HepG2 (cell line): ENCODE measurements at regions not wholly inside any gene's neighbourhood (a gene's known extent, or its start where the extent isn't known, plus 50 kb on each side); places are given as distances from the start of the nearest gene placed in this dataset.

Source experiments
- ATAC-seq: fragments of 200-7000 bp; cut with Tn5 transposase; 3 replicates; pipeline ENCODE4 v1.9.1; 2020; ENCODE audit warnings: mild to moderate bottlenecking, moderate library complexity
- BruUV-seq: library from RNA; stranded (reverse); fragments of 400-500 nt; replicated peaks from 2 replicates; lab custom pipeline; 2021; lab: Mats Ljungman, UMichigan
- CTCF ChIA-PET: fragments of 300-600 bp; formaldehyde crosslinking; extraction: SDS; loops from one replicate; lab custom pipeline; 2021; ENCODE audit warnings: low total read pairs, inconsistent platforms, low intra/inter-chr PET ratio; lab: Yijun Ruan, JAX
- POLR2A ChIA-PET: fragments of 350-600 bp; sonication (Branson Sonifier 250); formaldehyde crosslinking; loops from one replicate; lab custom pipeline; 2020; ENCODE audit warnings: antibody characterized with exemption, inconsistent platforms; lab: Yijun Ruan, JAX
- DNase-seq: peaks from one replicate; pipeline ENCODE4 v3.0.0-alpha.2; 2015; ENCODE audit warnings: low spot score
- FAIRE-seq: peaks from 3 replicates; lab custom pipeline; 2011; peaks lifted over from hg19 to GRCh38; lab: Jason Lieb, UNC
- H2AFZ ChIP-seq: one replicate; pipeline ENCODE4 v1.6.1; 2011; ENCODE audit warnings: low read length, inconsistent platforms
- H3K27ac ChIP-seq: fragments of 300-600 bp; 3 replicates; pipeline ENCODE4 v1.8.0; 2011; ENCODE audit warnings: mixed run types, mild to moderate bottlenecking, mixed read lengths, low read length, inconsistent platforms; ENCODE audit not compliant: insufficient read depth; ENCODE audit errors: extremely low read length
- H3K27me3 ChIP-seq, 2 experiments: fragments of 200-600 bp in 1 of 2; 2 replicates in 1 of 2; 3 replicates in 1 of 2; pipeline versions ENCODE4 v1.6.0 to v1.8.0; 2011; ENCODE audit warnings: low read length in 2 of 2, mild to moderate bottlenecking in 2 of 2, moderate library complexity in 2 of 2, inconsistent platforms in 1 of 2; ENCODE audit not compliant: insufficient read depth in 2 of 2, control insufficient read depth in 1 of 2
- H3K36me3 ChIP-seq, 2 experiments: fragments of 200-600 bp in 1 of 2; replicated peaks in 1 of 2; 2 replicates in 1 of 2; 3 replicates in 1 of 2; pipeline versions ENCODE4 v1.5.1 to v1.8.0; 2011; ENCODE audit warnings: low read length in 2 of 2, inconsistent platforms in 1 of 2; ENCODE audit not compliant: insufficient read depth in 2 of 2, control insufficient read depth in 1 of 2
- H3K4me1 ChIP-seq: 2 replicates; pipeline ENCODE4 v1.5.1; 2012; ENCODE audit warnings: low read length, inconsistent platforms; ENCODE audit not compliant: insufficient read depth
- H3K4me2 ChIP-seq: 2 replicates; pipeline ENCODE4 v1.6.0; 2011; ENCODE audit warnings: low read depth, low read length, inconsistent platforms
- H3K4me3 ChIP-seq, 3 experiments: fragments of 200-600 bp in 1 of 3; sonication (generic), shearing (Covaris generic) in 1 of 3; replicated peaks in 1 of 3; 2 replicates each; pipeline ENCODE4 v1.5.1; 2011 to 2016; ENCODE audit warnings: low read length in 3 of 3, inconsistent platforms in 2 of 3, low read depth in 2 of 3, mild to moderate bottlenecking in 2 of 3, control low read depth in 1 of 3, mixed read lengths in 1 of 3; ENCODE audit not compliant: insufficient read depth in 1 of 3
- H3K79me2 ChIP-seq: one replicate; pipeline ENCODE4 v1.6.1; 2011; ENCODE audit warnings: low read length, inconsistent platforms; ENCODE audit not compliant: insufficient read depth
- H3K9ac ChIP-seq: 2 replicates; pipeline ENCODE4 v1.6.0; 2011; ENCODE audit warnings: mild to moderate bottlenecking, low read depth, low read length, inconsistent platforms; ENCODE audit not compliant: insufficient read depth
- H3K9me3 ChIP-seq: 2 replicates; pipeline ENCODE4 v1.5.1; 2012; ENCODE audit warnings: mild to moderate bottlenecking, low read length
- H4K20me1 ChIP-seq: 2 replicates; pipeline ENCODE4 v1.6.0; 2011; ENCODE audit warnings: inconsistent platforms, mild to moderate bottlenecking, low read length, moderate library complexity; ENCODE audit not compliant: insufficient read depth
- GZF1 ChIP-seq: sonication (generic); formaldehyde crosslinking; IDR thresholded peaks from 2 replicates; pipeline ENCODE4 v1.5.1; 2020; ENCODE audit warnings: mild to moderate bottlenecking, missing genetic modification reagents
- HDAC6 ChIP-seq: fragments of 200-600 bp; sonication (generic); IDR thresholded peaks from 2 replicates; pipeline ENCODE4 v1.7.0; 2017; ENCODE audit warnings: mild to moderate bottlenecking, antibody characterized with exemption, low read length, low read depth
- KLF15 ChIP-seq: sonication (generic); formaldehyde crosslinking; IDR thresholded peaks from 2 replicates; pipeline ENCODE4 v1.8.1; 2023; ENCODE audit warnings: borderline replicate concordance, mild to moderate bottlenecking, inconsistent platforms, missing genetic modification reagents, mixed read lengths
- MAFF ChIP-seq: IDR thresholded peaks from 2 replicates; pipeline ENCODE4 v1.6.1; 2011; ENCODE audit warnings: low read depth, low read length, improper control_type of control experiment
- MAFK ChIP-seq, 2 experiments: IDR thresholded peaks in 1 of 2; conservative IDR thresholded peaks in 1 of 2; 2 replicates each; pipeline ENCODE4 v1.6.1; 2011; ENCODE audit warnings: improper control_type of control experiment in 2 of 2, low read length in 2 of 2
- TRIM24 ChIP-seq: sonication (generic); formaldehyde crosslinking; IDR thresholded peaks from 2 replicates; pipeline ENCODE4 v1.8.0; 2022; ENCODE audit warnings: mild to moderate bottlenecking, missing genetic modification reagents
- ZNF34 ChIP-seq: sonication (generic); formaldehyde crosslinking; IDR thresholded peaks from 2 replicates; pipeline ENCODE4 v1.4.0; 2020; ENCODE audit warnings: mild to moderate bottlenecking, missing genetic modification reagents, borderline replicate concordance
- ZNF451 ChIP-seq: sonication (generic); formaldehyde crosslinking; IDR thresholded peaks from 2 replicates; pipeline ENCODE4 v1.5.0; 2020; ENCODE audit warnings: mild to moderate bottlenecking, missing genetic modification reagents
- WGBS: methylation state at CpG from one replicate; pipeline ENCODE4 v1.1.6; 2017; ENCODE audit warnings: low lambda C conversion rate; 5-methylcytosine and 5-hydroxymethylcytosine counted together
- in situ Hi-C: cut with HindIII; loops from 2 replicates; pipeline ENCODE4 v1.10.0; 2017; ENCODE audit warnings: low pct_unique_long_range_greater_than_20kb; ENCODE audit not compliant: extremely low pct_ligation_motif_present
- intact Hi-C: fragments of 100-400 bp; cut with micrococcal nuclease; formaldehyde crosslinking; loops from one replicate; pipeline ENCODE4 v1.10.0; 2022; ENCODE audit not compliant: unreplicated experiment
- TF ChIP-seq, protein P1 (sequence below): sonication (generic); formaldehyde crosslinking; IDR thresholded peaks from 2 replicates; pipeline ENCODE4 v1.5.0; 2020; ENCODE audit warnings: missing genetic modification reagents
- TF ChIP-seq, protein P2 (sequence below): sonication (generic); formaldehyde crosslinking; IDR thresholded peaks from 2 replicates; pipeline ENCODE4 v1.4.0; 2020; ENCODE audit warnings: mild to moderate bottlenecking, missing genetic modification reagents, borderline replicate concordance

DNA sequence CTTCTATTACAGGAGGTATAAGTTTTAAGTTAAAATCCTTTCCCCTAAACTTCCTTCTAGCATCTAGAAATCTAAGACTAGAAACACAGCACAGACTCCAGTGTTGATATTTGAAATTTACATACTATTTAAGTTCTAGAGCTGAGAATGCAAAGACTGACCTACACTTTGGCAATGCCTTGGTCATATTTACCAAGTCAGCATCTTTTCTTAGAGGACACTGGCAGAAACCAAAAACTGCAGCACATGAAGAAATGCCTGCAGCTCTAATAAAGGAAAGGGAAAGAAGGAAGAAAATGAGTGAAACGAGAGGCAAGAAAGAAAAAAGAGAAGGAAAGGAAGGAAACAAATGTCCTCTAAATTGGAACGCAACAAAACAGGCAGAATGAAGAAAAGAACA is 443.7 kb upstream of the RASGEF1B start:
- Histone ChIP-seq H3K9ac (no peak overlapping the region), H3K36me3 (no peaks in the 10 kb centered on the region), H3K9me3 (no peaks in the 10 kb centered on the region), H3K27me3 (no peaks in the 10 kb centered on the region), H3K4me3 (no peak overlapping the region), H3K27ac (no peak overlapping the region), H3K79me2 (no peaks in the 10 kb centered on the region), H3K4me1 (no peaks in the 10 kb centered on the region), H4K20me1 (no peaks in the 10 kb centered on the region), H3K4me2 (no peak overlapping the region), H2AFZ (no peak overlapping the region)
- in situ Hi-C loops (no loop called here), intact Hi-C loops (loop anchor here (5.0 to 10.0 kb wide), 2 partner anchors 127 to 289 kb away; no protein-coding TSS in a partner anchor)
- no peak for ATAC-seq
- no peak for TF ChIP-seq ZNF34
- TF ChIP-seq TRIM24 (CRISPR knock-in tag), result no peak
- TF ChIP-seq HDAC6, result no peak
- TF ChIP-seq, protein P1, sequence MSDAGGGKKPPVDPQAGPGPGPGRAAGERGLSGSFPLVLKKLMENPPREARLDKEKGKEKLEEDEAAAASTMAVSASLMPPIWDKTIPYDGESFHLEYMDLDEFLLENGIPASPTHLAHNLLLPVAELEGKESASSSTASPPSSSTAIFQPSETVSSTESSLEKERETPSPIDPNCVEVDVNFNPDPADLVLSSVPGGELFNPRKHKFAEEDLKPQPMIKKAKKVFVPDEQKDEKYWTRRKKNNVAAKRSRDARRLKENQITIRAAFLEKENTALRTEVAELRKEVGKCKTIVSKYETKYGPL (CRISPR knock-in tag), result no peak
- no peak for TF ChIP-seq GZF1 (CRISPR knock-in tag)
- peak; percentile 58 for TF ChIP-seq MAFF
- TF ChIP-seq ZNF451 (CRISPR knock-in tag), result no peak
- TF ChIP-seq MAFK (conservative IDR thresholded peaks at IDR 0.05 in 1 of 2, IDR thresholded peaks at IDR 0.05 in 1 of 2; ENCODE audit: low read length in 2 of 2), result peak; percentile 67 to 80
- TF ChIP-seq KLF15 (CRISPR knock-in tag), result no peak
- TF ChIP-seq, protein P2, sequence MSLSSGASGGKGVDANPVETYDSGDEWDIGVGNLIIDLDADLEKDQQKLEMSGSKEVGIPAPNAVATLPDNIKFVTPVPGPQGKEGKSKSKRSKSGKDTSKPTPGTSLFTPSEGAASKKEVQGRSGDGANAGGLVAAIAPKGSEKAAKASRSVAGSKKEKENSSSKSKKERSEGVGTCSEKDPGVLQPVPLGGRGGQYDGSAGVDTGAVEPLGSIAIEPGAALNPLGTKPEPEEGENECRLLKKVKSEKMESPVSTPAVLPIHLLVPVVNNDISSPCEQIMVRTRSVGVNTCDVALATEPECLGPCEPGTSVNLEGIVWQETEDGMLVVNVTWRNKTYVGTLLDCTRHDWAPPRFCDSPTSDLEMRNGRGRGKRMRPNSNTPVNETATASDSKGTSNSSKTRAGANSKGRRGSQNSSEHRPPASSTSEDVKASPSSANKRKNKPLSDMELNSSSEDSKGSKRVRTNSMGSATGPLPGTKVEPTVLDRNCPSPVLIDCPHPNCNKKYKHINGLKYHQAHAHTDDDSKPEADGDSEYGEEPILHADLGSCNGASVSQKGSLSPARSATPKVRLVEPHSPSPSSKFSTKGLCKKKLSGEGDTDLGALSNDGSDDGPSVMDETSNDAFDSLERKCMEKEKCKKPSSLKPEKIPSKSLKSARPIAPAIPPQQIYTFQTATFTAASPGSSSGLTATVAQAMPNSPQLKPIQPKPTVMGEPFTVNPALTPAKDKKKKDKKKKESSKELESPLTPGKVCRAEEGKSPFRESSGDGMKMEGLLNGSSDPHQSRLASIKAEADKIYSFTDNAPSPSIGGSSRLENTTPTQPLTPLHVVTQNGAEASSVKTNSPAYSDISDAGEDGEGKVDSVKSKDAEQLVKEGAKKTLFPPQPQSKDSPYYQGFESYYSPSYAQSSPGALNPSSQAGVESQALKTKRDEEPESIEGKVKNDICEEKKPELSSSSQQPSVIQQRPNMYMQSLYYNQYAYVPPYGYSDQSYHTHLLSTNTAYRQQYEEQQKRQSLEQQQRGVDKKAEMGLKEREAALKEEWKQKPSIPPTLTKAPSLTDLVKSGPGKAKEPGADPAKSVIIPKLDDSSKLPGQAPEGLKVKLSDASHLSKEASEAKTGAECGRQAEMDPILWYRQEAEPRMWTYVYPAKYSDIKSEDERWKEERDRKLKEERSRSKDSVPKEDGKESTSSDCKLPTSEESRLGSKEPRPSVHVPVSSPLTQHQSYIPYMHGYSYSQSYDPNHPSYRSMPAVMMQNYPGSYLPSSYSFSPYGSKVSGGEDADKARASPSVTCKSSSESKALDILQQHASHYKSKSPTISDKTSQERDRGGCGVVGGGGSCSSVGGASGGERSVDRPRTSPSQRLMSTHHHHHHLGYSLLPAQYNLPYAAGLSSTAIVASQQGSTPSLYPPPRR (CRISPR knock-in tag), result no peak
- CTCF ChIA-PET, result no interaction called here
- no peak for DNase-seq
- BruUV-seq, result no TSS peak
- FAIRE-seq, result no peak
- POLR2A ChIA-PET, result no interaction called here
- WGBS, result 31% methylated on average over 2 of the region's 2 CpGs
